Mucosa of rectum (tissue), 2 donors: ENCODE measurements at regions not wholly inside any gene's neighbourhood (a gene's known extent, or its start where the extent isn't known, plus 50 kb on each side); places are given as distances from the start of the nearest gene placed in this dataset.

Experiments
- H3K27ac ChIP-seq, 2 donors: one replicate each; pipeline ENCODE4 v1.7.0; 2013; ENCODE audit warnings: inconsistent platforms in 2 of 2, low read depth in 2 of 2, low read length in 2 of 2
- H3K27me3 ChIP-seq, 2 donors: one replicate each; pipeline ENCODE4 v1.7.0; 2013; ENCODE audit warnings: low read length in 2 of 2; ENCODE audit not compliant: control insufficient read depth in 2 of 2, insufficient read depth in 2 of 2
- H3K36me3 ChIP-seq, 2 donors: one replicate each; pipeline ENCODE4 v1.7.0; 2013; ENCODE audit warnings: low read length in 2 of 2; ENCODE audit not compliant: control insufficient read depth in 2 of 2, insufficient read depth in 2 of 2
- H3K4me1 ChIP-seq, 2 donors: one replicate each; pipeline ENCODE4 v1.7.0; 2013; ENCODE audit warnings: low read length in 2 of 2, mild to moderate bottlenecking in 1 of 2; ENCODE audit not compliant: control insufficient read depth in 2 of 2, insufficient read depth in 2 of 2
- H3K4me3 ChIP-seq, 2 donors: one replicate each; pipeline ENCODE4 v1.7.0; 2013; ENCODE audit warnings: low read length in 2 of 2
- H3K9ac ChIP-seq, 2 donors: one replicate each; pipeline ENCODE4 v1.7.0; 2013; ENCODE audit warnings: low read length in 2 of 2, low read depth in 1 of 2, mild to moderate bottlenecking in 1 of 2
- H3K9me3 ChIP-seq, 2 donors: one replicate each; pipeline ENCODE4 v1.7.0; 2013; ENCODE audit warnings: low read length in 2 of 2; ENCODE audit not compliant: control insufficient read depth in 2 of 2
- donor health status: healthy.
- donor health status: Normal muscosa, but diverticular disease.

GRCh38 chr10:57817741-57818140 lies 450.0 kb downstream of the IPMK start:
- no peak overlapping the region for H3K27ac ChIP-seq
- no peaks in the 10 kb centered on the region for H3K9me3 ChIP-seq
- H3K4me1 ChIP-seq = no peaks in the 10 kb centered on the region
- no peak overlapping the region for H3K4me3 ChIP-seq
- H3K27me3 ChIP-seq = no peaks in the 10 kb centered on the region
- no peaks in the 10 kb centered on the region for H3K36me3 ChIP-seq
- no peak overlapping the region for H3K9ac ChIP-seq

- H3K9ac ChIP-seq = no peak overlapping the region
- no peaks in the 10 kb centered on the region for H3K27me3 ChIP-seq
- H3K9me3 ChIP-seq = no peaks in the 10 kb centered on the region
- H3K27ac ChIP-seq = no peak overlapping the region
- H3K4me3 ChIP-seq = no peak overlapping the region
- no peaks in the 10 kb centered on the region for H3K36me3 ChIP-seq
- no peaks in the 10 kb centered on the region for H3K4me1 ChIP-seq
Measured at GRCh38 chr10:57815949-57816348, 451.7 kb downstream of the IPMK start.

GRCh38 chr10:57809961-57810360 lies 457.7 kb downstream of the IPMK start:
- H3K27me3 ChIP-seq = no peaks in the 10 kb centered on the region
- no peak overlapping the region for H3K27ac ChIP-seq
- no peaks in the 10 kb centered on the region for H3K36me3 ChIP-seq
- H3K9me3 ChIP-seq = no peaks in the 10 kb centered on the region
- no peak overlapping the region for H3K4me3 ChIP-seq
- no peak overlapping the region for H3K9ac ChIP-seq
- no peaks in the 10 kb centered on the region for H3K4me1 ChIP-seq

- no peaks in the 10 kb centered on the region for H3K4me1 ChIP-seq
- H3K9ac ChIP-seq = no peak overlapping the region
- no peak overlapping the region for H3K4me3 ChIP-seq
- no peaks in the 10 kb centered on the region for H3K36me3 ChIP-seq
- H3K9me3 ChIP-seq = no peaks in the 10 kb centered on the region
- no peaks in the 10 kb centered on the region for H3K27me3 ChIP-seq
- H3K27ac ChIP-seq = no peak overlapping the region
Measured at GRCh38 chr10:57807906-57808305, 459.8 kb downstream of the IPMK start.

GRCh38 chr10:57806675-57807074 lies 461.0 kb downstream of the IPMK start:
- Histone ChIP-seq H3K4me1 (no peaks in the 10 kb centered on the region), H3K9ac (no peak overlapping the region), H3K36me3 (no peaks in the 10 kb centered on the region), H3K9me3 (no peaks in the 10 kb centered on the region), H3K27ac (no peak overlapping the region), H3K27me3 (no peaks in the 10 kb centered on the region), H3K4me3 (no peak overlapping the region)

GRCh38 chr10:57799625-57800024 lies 468.1 kb downstream of the IPMK start:
- Histone ChIP-seq H3K4me3 (no peak overlapping the region), H3K27me3 (no peaks in the 10 kb centered on the region), H3K4me1 (no peaks in the 10 kb centered on the region), H3K9ac (no peak overlapping the region), H3K27ac (no peak overlapping the region), H3K36me3 (no peaks in the 10 kb centered on the region), H3K9me3 (no peaks in the 10 kb centered on the region)

- no peaks in the 10 kb centered on the region for H3K36me3 ChIP-seq
- no peak overlapping the region for H3K4me3 ChIP-seq
- no peaks in the 10 kb centered on the region for H3K9me3 ChIP-seq
- no peak overlapping the region for H3K9ac ChIP-seq
- no peaks in the 10 kb centered on the region for H3K4me1 ChIP-seq
- no peak overlapping the region for H3K27ac ChIP-seq
- no peaks in the 10 kb centered on the region for H3K27me3 ChIP-seq
Measured at GRCh38 chr10:57798830-57799229, 468.9 kb downstream of the IPMK start.

GRCh38 chr10:57791546-57791945 lies 476.1 kb downstream of the IPMK start:
- no peaks in the 10 kb centered on the region for H3K4me1 ChIP-seq
- H3K9me3 ChIP-seq = no peaks in the 10 kb centered on the region
- no peaks in the 10 kb centered on the region for H3K27me3 ChIP-seq
- no peak overlapping the region for H3K4me3 ChIP-seq
- no peak overlapping the region for H3K27ac ChIP-seq
- no peaks in the 10 kb centered on the region for H3K36me3 ChIP-seq
- no peak overlapping the region for H3K9ac ChIP-seq

- Histone ChIP-seq H3K27ac (no peak overlapping the region), H3K9me3 (no peaks in the 10 kb centered on the region)
Measured at GRCh38 chr10:57790703-57791102, 477.0 kb downstream of the IPMK start.

GRCh38 chr10:57788117-57788516 lies 479.6 kb downstream of the IPMK start:
- H3K36me3 ChIP-seq = no peaks in the 10 kb centered on the region
- no peak overlapping the region for H3K27ac ChIP-seq
- no peak overlapping the region for H3K4me3 ChIP-seq
- H3K9me3 ChIP-seq = no peaks in the 10 kb centered on the region
- no peaks in the 10 kb centered on the region for H3K27me3 ChIP-seq
- H3K9ac ChIP-seq = no peak overlapping the region
- H3K4me1 ChIP-seq = no peaks in the 10 kb centered on the region

More at GRCh38 chr10:57790703-57791102, 477.0 kb downstream of the IPMK start:
- no peak overlapping the region for H3K4me3 ChIP-seq
- no peaks in the 10 kb centered on the region for H3K36me3 ChIP-seq
- H3K27me3 ChIP-seq = no peaks in the 10 kb centered on the region
- no peak overlapping the region for H3K9ac ChIP-seq
- no peaks in the 10 kb centered on the region for H3K4me1 ChIP-seq
